Left ventricle myocardium inferior (tissue), 1 donor: ENCODE measurements at regions not wholly inside any gene's neighbourhood (a gene's known extent, or its start where the extent isn't known, plus 50 kb on each side); places are given as distances from the start of the nearest gene placed in this dataset.

Experiments used
- DNase-seq: peaks from one replicate; pipeline ENCODE4 v3.0.0-alpha.2; 2020
- H3K27ac ChIP-seq: fragments of 200-600 bp; replicated peaks from 2 replicates; pipeline ENCODE4 v1.8.0; 2021
- H3K27me3 ChIP-seq: fragments of 200-600 bp; 2 replicates; pipeline ENCODE4 v1.8.0; 2021; ENCODE audit warnings: low read depth
- H3K36me3 ChIP-seq: fragments of 200-600 bp; 2 replicates; pipeline ENCODE4 v1.8.0; 2021
- H3K4me1 ChIP-seq: fragments of 200-600 bp; 2 replicates; pipeline ENCODE4 v1.8.0; 2021
- H3K4me3 ChIP-seq: fragments of 200-600 bp; 2 replicates; pipeline ENCODE4 v1.8.0; 2021; ENCODE audit warnings: mild to moderate bottlenecking, moderate library complexity
- H3K9me3 ChIP-seq: fragments of 200-600 bp; replicated peaks from 2 replicates; pipeline ENCODE4 v1.8.0; 2021
- intact Hi-C: fragments of 100-400 bp; cut with micrococcal nuclease; formaldehyde crosslinking; loops from one replicate; pipeline ENCODE4 v1.11.0; 2022
- TF ChIP-seq, protein P1 (sequence below): fragments of 200-600 bp; IDR thresholded peaks from 2 replicates; pipeline ENCODE4 v1.8.0; 2021; ENCODE audit warnings: antibody characterized with exemption, mild to moderate bottlenecking, borderline replicate concordance
- donor health status: DM: no; HTN: yes; CAD: no; lungs with severe emphysema.

DNA sequence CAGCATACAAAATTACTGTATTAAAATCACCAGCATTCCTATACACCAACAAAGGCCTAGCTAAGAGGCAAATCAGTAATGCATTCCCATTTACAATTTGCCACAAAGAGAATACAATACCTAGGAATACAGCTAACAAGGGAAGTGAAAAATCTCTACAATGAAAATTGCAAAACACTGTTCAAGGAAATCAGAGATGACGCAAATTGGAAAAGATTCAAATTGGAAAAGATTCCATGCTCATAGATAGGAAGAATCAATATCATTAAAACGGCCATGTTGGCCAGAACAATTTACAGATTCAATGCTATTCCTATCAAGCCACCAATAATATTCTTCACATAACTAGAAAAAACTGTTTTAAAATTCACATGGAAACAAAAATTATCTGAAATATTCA lies 123.0 kb upstream of the ANO5 start:
- no peak for DNase-seq
- H3K4me3 ChIP-seq, result no peak overlapping the region
- intact Hi-C loops, result no loop called here
- no peak overlapping the region for H3K27ac ChIP-seq
- no peaks in the 10 kb centered on the region for H3K27me3 ChIP-seq
- H3K36me3 ChIP-seq, result no peaks in the 10 kb centered on the region
- TF ChIP-seq, protein P1, sequence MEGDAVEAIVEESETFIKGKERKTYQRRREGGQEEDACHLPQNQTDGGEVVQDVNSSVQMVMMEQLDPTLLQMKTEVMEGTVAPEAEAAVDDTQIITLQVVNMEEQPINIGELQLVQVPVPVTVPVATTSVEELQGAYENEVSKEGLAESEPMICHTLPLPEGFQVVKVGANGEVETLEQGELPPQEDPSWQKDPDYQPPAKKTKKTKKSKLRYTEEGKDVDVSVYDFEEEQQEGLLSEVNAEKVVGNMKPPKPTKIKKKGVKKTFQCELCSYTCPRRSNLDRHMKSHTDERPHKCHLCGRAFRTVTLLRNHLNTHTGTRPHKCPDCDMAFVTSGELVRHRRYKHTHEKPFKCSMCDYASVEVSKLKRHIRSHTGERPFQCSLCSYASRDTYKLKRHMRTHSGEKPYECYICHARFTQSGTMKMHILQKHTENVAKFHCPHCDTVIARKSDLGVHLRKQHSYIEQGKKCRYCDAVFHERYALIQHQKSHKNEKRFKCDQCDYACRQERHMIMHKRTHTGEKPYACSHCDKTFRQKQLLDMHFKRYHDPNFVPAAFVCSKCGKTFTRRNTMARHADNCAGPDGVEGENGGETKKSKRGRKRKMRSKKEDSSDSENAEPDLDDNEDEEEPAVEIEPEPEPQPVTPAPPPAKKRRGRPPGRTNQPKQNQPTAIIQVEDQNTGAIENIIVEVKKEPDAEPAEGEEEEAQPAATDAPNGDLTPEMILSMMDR, result no peak
- H3K4me1 ChIP-seq, result no peaks in the 10 kb centered on the region
- H3K9me3 ChIP-seq, result peaks cover 57% of the 10 kb centered on the region

DNA sequence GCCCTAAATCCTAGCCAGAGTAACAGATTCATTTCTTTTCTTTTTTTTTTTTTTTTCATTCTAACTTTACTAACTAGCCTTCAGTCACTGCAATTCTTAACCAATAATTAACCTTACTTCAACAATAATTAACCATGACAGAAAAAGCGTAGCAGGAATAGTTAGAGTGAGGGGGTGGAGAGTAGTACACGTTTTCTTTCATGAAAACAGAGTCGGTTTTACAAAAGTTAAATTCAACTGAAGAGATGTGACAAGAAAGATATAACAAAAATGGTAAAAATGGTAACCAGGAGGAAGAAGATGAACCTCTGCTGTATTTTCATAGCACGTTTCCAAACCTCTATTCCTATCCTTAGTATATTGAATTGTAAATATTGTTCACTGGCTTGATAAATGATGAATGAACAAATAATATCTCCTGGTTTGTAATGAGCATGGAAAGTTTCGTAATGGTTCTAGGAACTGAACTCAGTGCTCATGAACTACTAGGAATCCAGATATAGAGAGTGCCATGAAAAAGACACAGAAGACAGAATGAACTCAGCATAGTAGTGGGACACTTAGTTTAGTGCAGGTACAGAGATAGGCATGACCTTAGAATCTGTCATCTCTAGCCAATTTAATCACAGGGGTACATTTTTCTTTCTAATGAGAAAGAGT lies 116.5 kb upstream of the ANO5 start:
- peaks cover 10% of the 10 kb centered on the region for H3K4me1 ChIP-seq
- H3K9me3 ChIP-seq, result peaks cover 14% of the 10 kb centered on the region
- no peak overlapping the region for H3K27ac ChIP-seq
- DNase-seq, result no peak
- H3K27me3 ChIP-seq, result no peaks in the 10 kb centered on the region
- H3K4me3 ChIP-seq, result no peak overlapping the region
- TF ChIP-seq, protein P1, result no peak
- no peaks in the 10 kb centered on the region for H3K36me3 ChIP-seq
- intact Hi-C loops, result no loop called here

DNA sequence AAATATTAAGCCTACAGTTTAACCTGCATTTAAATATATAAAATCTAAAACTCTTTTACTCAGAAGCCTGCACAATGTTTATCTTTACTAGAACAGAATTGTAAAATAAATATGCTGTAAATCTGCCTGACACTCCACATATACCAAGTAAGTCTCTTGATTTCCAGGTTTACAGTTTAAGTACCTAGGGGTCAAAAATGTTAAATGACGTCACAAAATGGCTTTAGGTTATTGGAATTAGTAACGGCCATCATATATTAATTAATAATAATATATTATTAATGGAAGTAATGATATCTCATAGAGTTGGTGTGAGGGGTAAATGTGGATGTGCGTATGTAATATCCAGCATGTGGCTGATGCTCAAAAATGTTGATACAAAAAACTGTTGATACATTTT lies 114.8 kb upstream of the ANO5 start:
- H3K4me3 ChIP-seq, result no peak overlapping the region
- intact Hi-C loops, result no loop called here
- TF ChIP-seq, protein P1, result no peak

DNA sequence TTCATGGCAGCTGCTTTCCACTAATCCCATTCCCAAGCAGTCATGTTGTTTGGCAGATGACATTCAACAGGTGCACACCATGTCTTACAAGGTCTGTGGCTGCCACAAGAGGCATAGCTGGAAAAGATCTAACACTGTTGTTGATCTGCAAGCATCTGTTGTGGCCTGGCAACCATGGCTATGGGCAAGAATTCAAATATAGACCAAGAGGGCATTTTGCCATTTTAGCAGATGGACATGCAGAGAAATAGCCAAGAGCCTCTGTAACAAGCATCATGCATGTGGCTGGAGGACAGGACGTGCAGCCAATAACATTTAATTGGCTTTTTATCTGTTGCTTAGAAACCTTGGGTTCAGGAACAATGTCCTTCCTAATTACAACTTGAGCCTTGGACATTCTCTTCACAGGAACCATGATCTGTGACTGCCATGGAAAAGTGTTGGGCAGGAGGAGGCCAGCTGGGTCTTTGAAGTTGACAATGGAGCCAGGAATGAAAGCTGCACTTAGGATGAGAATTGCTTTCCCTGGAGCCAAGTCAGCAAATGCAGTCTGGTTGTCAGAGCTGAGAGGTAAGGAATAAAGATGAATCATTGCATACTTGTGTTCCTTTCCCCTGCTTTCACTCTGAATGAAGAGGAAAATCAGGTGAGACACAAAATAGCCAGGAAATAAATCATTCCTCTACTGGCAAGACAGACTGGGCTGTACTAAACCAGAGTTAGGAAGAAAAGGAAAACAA lies 113.6 kb upstream of the ANO5 start:
- H3K9me3 ChIP-seq, result peaks cover 16% of the 10 kb centered on the region
- H3K4me1 ChIP-seq, result peaks cover 14% of the 10 kb centered on the region
- intact Hi-C loops, result no loop called here
- DNase-seq, result no peak
- H3K27me3 ChIP-seq, result no peaks in the 10 kb centered on the region
- TF ChIP-seq, protein P1, result no peak
- H3K36me3 ChIP-seq, result no peaks in the 10 kb centered on the region
- H3K27ac ChIP-seq, result no peak overlapping the region
- no peak overlapping the region for H3K4me3 ChIP-seq

More for the DNA sequence above, 114.8 kb upstream of the ANO5 start:
- Histone ChIP-seq H3K9me3 (peaks cover 16% of the 10 kb centered on the region), H3K4me1 (peaks cover 10% of the 10 kb centered on the region), H3K36me3 (no peaks in the 10 kb centered on the region), H3K27me3 (no peaks in the 10 kb centered on the region), H3K27ac (no peak overlapping the region)
- DNase-seq, result no peak

DNA sequence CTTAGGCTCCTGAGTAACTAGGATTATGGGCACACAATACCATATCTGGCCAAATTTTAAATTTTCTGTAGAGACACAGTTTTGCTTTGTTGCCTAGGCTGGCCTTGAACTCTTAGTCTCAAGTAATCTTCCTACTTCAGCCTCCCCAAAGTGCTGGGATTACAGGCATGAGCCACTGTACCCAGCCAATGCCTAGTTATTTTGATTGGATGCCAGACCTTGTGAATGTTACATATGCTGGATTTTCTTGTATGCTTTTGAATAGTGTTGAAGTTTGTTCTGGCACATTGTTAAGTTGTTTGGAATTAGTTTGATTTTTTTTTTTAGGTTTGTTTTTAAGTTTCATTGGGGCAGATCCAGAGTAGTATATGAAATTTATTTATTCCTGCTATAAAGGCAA lies 110.7 kb upstream of the ANO5 start:
- peaks cover 19% of the 10 kb centered on the region for H3K4me1 ChIP-seq
- no peak overlapping the region for H3K27ac ChIP-seq
- DNase-seq, result no peak
- intact Hi-C loops, result no loop called here
- peaks cover 16% of the 10 kb centered on the region for H3K9me3 ChIP-seq
- H3K4me3 ChIP-seq, result no peak overlapping the region
- TF ChIP-seq, protein P1, result no peak
- no peaks in the 10 kb centered on the region for H3K36me3 ChIP-seq
- no peaks in the 10 kb centered on the region for H3K27me3 ChIP-seq
